GM23338 (cell line): ENCODE measurements at regions not wholly inside any gene's neighbourhood (a gene's known extent, or its start where the extent isn't known, plus 50 kb on each side); places are given as distances from the start of the nearest gene placed in this dataset.

Source experiments
- ATAC-seq: fragments of 200-7000 bp; cut with Tn5 transposase; 3 replicates; pipeline ENCODE4 v1.9.1; 2020
- DNase-seq: peaks from one replicate; pipeline ENCODE4 v3.0.0-alpha.2; 2015; ENCODE audit warnings: low spot score
- H2AFZ ChIP-seq: fragments of 200-600 bp; sonication (generic); 2 replicates; pipeline ENCODE4 v1.8.0; 2016; ENCODE audit warnings: antibody characterized with exemption, mild to moderate bottlenecking, moderate library complexity
- H3F3A ChIP-seq: fragments of 200-600 bp; sonication (generic); replicated peaks from 2 replicates; pipeline ENCODE4 v1.8.0; 2017; ENCODE audit warnings: antibody characterized with exemption, mixed run types, low read depth
- H3K27ac ChIP-seq: fragments of 200-600 bp; sonication (generic); 2 replicates; pipeline ENCODE4 v1.6.1; 2016; ENCODE audit warnings: low read depth
- H3K27me3 ChIP-seq: fragments of 200-600 bp; sonication (generic); 2 replicates; pipeline ENCODE4 v1.8.0; 2016; ENCODE audit warnings: mild to moderate bottlenecking, mixed run types, moderate library complexity; ENCODE audit not compliant: insufficient read depth
- H3K36me3 ChIP-seq: fragments of 200-600 bp; sonication (generic); 2 replicates; pipeline ENCODE4 v1.8.0; 2016; ENCODE audit warnings: mild to moderate bottlenecking; ENCODE audit not compliant: insufficient read depth
- H3K4me1 ChIP-seq: fragments of 200-600 bp; sonication (generic); 2 replicates; pipeline ENCODE4 v1.8.0; 2016; ENCODE audit warnings: mild to moderate bottlenecking, moderate library complexity; ENCODE audit not compliant: insufficient read depth
- H3K4me2 ChIP-seq: fragments of 200-600 bp; sonication (generic); 2 replicates; pipeline ENCODE4 v1.7.1; 2017; ENCODE audit warnings: mixed run types
- H3K4me3 ChIP-seq: fragments of 200-600 bp; sonication (generic); 2 replicates; pipeline ENCODE4 v1.6.1; 2016; ENCODE audit warnings: mixed run types
- H3K79me2 ChIP-seq: fragments of 200-600 bp; sonication (generic); replicated peaks from 2 replicates; pipeline ENCODE4 v1.8.0; 2017; ENCODE audit warnings: mild to moderate bottlenecking; ENCODE audit not compliant: insufficient read depth
- H3K9me2 ChIP-seq: fragments of 200-600 bp; sonication (generic); 2 replicates; pipeline ENCODE4 v1.8.0; 2017; ENCODE audit not compliant: insufficient read depth
- H4K20me1 ChIP-seq: fragments of 200-600 bp; sonication (generic); replicated peaks from 2 replicates; pipeline ENCODE4 v1.8.0; 2017; ENCODE audit warnings: mild to moderate bottlenecking; ENCODE audit not compliant: insufficient read depth
- H3K27ac Mint-ChIP-seq: 2 replicates; pipeline ENCODE4 v1.8.0; 2020; ENCODE audit warnings: inconsistent platforms, mild to moderate bottlenecking, moderate library complexity, mixed read lengths
- H3K27me3 Mint-ChIP-seq: 3 replicates; pipeline ENCODE4 v1.8.0; 2022; ENCODE audit warnings: low read depth, mild to moderate bottlenecking, moderate library complexity, mixed read lengths, inconsistent platforms; ENCODE audit not compliant: insufficient read depth, poor library complexity
- H3K36me3 Mint-ChIP-seq: 3 replicates; pipeline ENCODE4 v1.8.0; 2021; ENCODE audit warnings: low read depth, mild to moderate bottlenecking, inconsistent platforms, moderate library complexity, mixed read lengths
- H3K4me1 Mint-ChIP-seq: 3 replicates; pipeline ENCODE4 v1.8.0; 2020; ENCODE audit warnings: mild to moderate bottlenecking, inconsistent platforms, mixed read lengths
- H3K4me3 Mint-ChIP-seq: 3 replicates; pipeline ENCODE4 v1.8.0; 2021; ENCODE audit warnings: moderate library complexity, mild to moderate bottlenecking, inconsistent platforms, mixed read lengths
- H3K9me3 Mint-ChIP-seq: 3 replicates; pipeline ENCODE4 v1.8.0; 2020; ENCODE audit warnings: moderate library complexity, mild to moderate bottlenecking, inconsistent platforms, mixed read lengths
- CREB1 ChIP-seq: fragments of 250-450 bp; sonication (Bioruptor Pico); IDR thresholded peaks from 2 replicates; pipeline ENCODE4 v1.5.0; 2020; ENCODE audit warnings: low read depth, mild to moderate bottlenecking, moderate library complexity
- CTCF ChIP-seq, 2 experiments: fragments of 200-600 bp in 1 of 2; sonication (generic) in 1 of 2; conservative IDR thresholded peaks; 2 replicates each; pipeline versions ENCODE4 v1.5.1 to v1.6.1; 2016 to 2017; ENCODE audit warnings: antibody characterized with exemption in 2 of 2, low read depth in 2 of 2, mild to moderate bottlenecking in 2 of 2, moderate library complexity in 1 of 2
- EZH2phosphoT487 ChIP-seq: fragments of 200-600 bp; sonication (generic); IDR thresholded peaks from one replicate; pipeline ENCODE4 v1.8.1; 2018; ENCODE audit warnings: antibody characterized with exemption; ENCODE audit not compliant: unreplicated experiment
- JUNB ChIP-seq: IDR thresholded peaks from one replicate; pipeline ENCODE4 v1.6.1; 2016; ENCODE audit warnings: antibody characterized with exemption; ENCODE audit not compliant: unreplicated experiment
- REST ChIP-seq: IDR thresholded peaks from one replicate; pipeline ENCODE4 v1.6.1; 2018; ENCODE audit warnings: antibody characterized with exemption; ENCODE audit not compliant: unreplicated experiment
- STAT1 ChIP-seq: IDR thresholded peaks from one replicate; pipeline ENCODE4 v1.6.1; 2016; ENCODE audit warnings: antibody characterized with exemption; ENCODE audit not compliant: unreplicated experiment
- ZNF462 ChIP-seq: fragments of 250-450 bp; sonication (Bioruptor Pico); IDR thresholded peaks from 2 replicates; pipeline ENCODE4 v1.5.0; 2020; ENCODE audit warnings: mild to moderate bottlenecking, moderate library complexity

GRCh38 chr14:100436745-100437406, 113.7 kb downstream of the SLC25A47 start (continued):
- TF ChIP-seq ZNF462 (CRISPR knock-in tag) (no peak), JUNB (no peak)

- Histone ChIP-seq H3K9me2 (no peaks in the 10 kb centered on the region), H3K4me1 (peaks cover 10% of the 10 kb centered on the region), H3K4me3 (no peak overlapping the region), H3K27ac (no peak overlapping the region), H3F3A (no peaks in the 10 kb centered on the region), H4K20me1 (no peaks in the 10 kb centered on the region; the same call in 1 of the 2 replicates), H2AFZ (no peak overlapping the region), H3K27me3 (no peaks in the 10 kb centered on the region), H3K4me2 (no peak overlapping the region), H3K36me3 (no peaks in the 10 kb centered on the region), H3K79me2 (no peaks in the 10 kb centered on the region; the same call in 1 of the 2 replicates)
- H3K36me3 Mint-ChIP-seq: no peaks in the 10 kb centered on the region
- H3K9me3 Mint-ChIP-seq: no peaks in the 10 kb centered on the region
- no peak overlapping the region; the same call in 1 of the 2 replicates for H3K27ac Mint-ChIP-seq
- no peaks in the 10 kb centered on the region for H3K27me3 Mint-ChIP-seq
- no peak overlapping the region for H3K4me3 Mint-ChIP-seq
- no peak for ATAC-seq
- peaks cover 36% of the 10 kb centered on the region for H3K4me1 Mint-ChIP-seq
- DNase-seq: no peak
- TF ChIP-seq STAT1 (no peak), REST (no peak), CTCF (conservative IDR thresholded peaks at IDR 0.05; ENCODE audit: low read depth in 2 of 2) (no peak), EZH2phosphoT487 (no peak), CREB1 (CRISPR knock-in tag) (no peak)
These were observed 115.1 kb downstream of the SLC25A47 start for GRCh38 chr14:100438271-100438670.
